B cell (primary cell): ENCODE measurements at regions not wholly inside any gene's neighbourhood (a gene's known extent, or its start where the extent isn't known, plus 50 kb on each side); places are given as distances from the start of the nearest gene placed in this dataset.

ENCODE experiments used
- ATAC-seq: fragments of 200-7000 bp; cut with Tn5 transposase; one replicate; pipeline ENCODE4 v1.10.0; 2021; ENCODE audit warnings: low read depth, mild to moderate bottlenecking, moderate number of reproducible peaks, moderate library complexity
- CTCF ChIA-PET: fragments of 350-600 bp; sonication (Branson Sonifier 250); formaldehyde crosslinking; loops from one replicate; lab custom pipeline; 2021; ENCODE audit warnings: antibody characterized with exemption, inconsistent platforms; lab: Charles Lee
- POLR2A ChIA-PET: fragments of 350-600 bp; sonication (Branson Sonifier 250); formaldehyde crosslinking; loops from one replicate; lab custom pipeline; 2021; ENCODE audit warnings: antibody characterized with exemption; lab: Charles Lee
- DNase-seq: peaks from one replicate; pipeline ENCODE4 v3.0.0; 2013
- H2AFZ ChIP-seq: 2 replicates; pipeline ENCODE4 v1.6.1; 2012; ENCODE audit warnings: mild to moderate bottlenecking, low read depth, low read length; ENCODE audit not compliant: insufficient read depth, poor library complexity, severe bottlenecking
- H3K27ac ChIP-seq, 2 donors: 1 replicate in 1 of 2; 2 replicates in 1 of 2; pipeline ENCODE4 v1.5.1; 2012 to 2013; ENCODE audit warnings: low read length in 2 of 2, mild to moderate bottlenecking in 2 of 2, moderate library complexity in 1 of 2
- H3K27me3 ChIP-seq, 4 experiments: fragments of 200-600 bp in 1 of 4; sonication (generic) in 1 of 4; replicated peaks in 1 of 4; 1 replicate in 2 of 4; 2 replicates in 2 of 4; pipeline versions ENCODE4 v1.6.1 to v1.7.0; 2013 to 2016; ENCODE audit warnings: low read length in 3 of 4, mild to moderate bottlenecking in 2 of 4, mixed read lengths in 1 of 4, moderate library complexity in 1 of 4; ENCODE audit not compliant: insufficient read depth in 4 of 4, control insufficient read depth in 3 of 4; ENCODE audit errors: control extremely low read depth in 1 of 4
- H3K36me3 ChIP-seq, 2 experiments: replicated peaks in 1 of 2; 1 replicate in 1 of 2; 2 replicates in 1 of 2; pipeline versions ENCODE4 v1.6.1 to v1.7.1; 2013; ENCODE audit warnings: low read length in 1 of 2; ENCODE audit not compliant: insufficient read depth in 2 of 2, control insufficient read depth in 1 of 2; ENCODE audit errors: control extremely low read depth in 1 of 2, extremely low read depth in 1 of 2
- H3K4me1 ChIP-seq, 2 donors: fragments of 200-600 bp in 1 of 2; sonication (generic) in 1 of 2; 1 replicate in 1 of 2; 2 replicates in 1 of 2; pipeline versions ENCODE4 v1.5.1 to v1.6.1; 2013 to 2017; ENCODE audit warnings: low read length in 2 of 2; ENCODE audit not compliant: control insufficient read depth in 2 of 2, insufficient read depth in 2 of 2
- H3K4me2 ChIP-seq: replicated peaks from 2 replicates; pipeline ENCODE3; 2012; ENCODE audit warnings: mild to moderate bottlenecking, low read depth, low read length; ENCODE audit not compliant: poor library complexity, severe bottlenecking
- H3K4me3 ChIP-seq, 5 experiments: fragments of 200-600 bp in 1 of 5; sonication (generic) in 1 of 5; 1 replicate in 3 of 5; 2 replicates in 2 of 5; pipeline versions ENCODE4 v1.5.1 to v1.7.0; 2011 to 2016; ENCODE audit warnings: low read length in 4 of 5, mild to moderate bottlenecking in 4 of 5, low read depth in 2 of 5, control low read depth in 1 of 5, moderate library complexity in 1 of 5; ENCODE audit not compliant: insufficient read depth in 1 of 5; ENCODE audit errors: control extremely low read depth in 1 of 5, extremely low read depth in 1 of 5
- H3K79me2 ChIP-seq: fragments of 200-600 bp; sonication (generic); one replicate; pipeline ENCODE4 v1.6.0; 2016; ENCODE audit warnings: low read length; ENCODE audit not compliant: control insufficient read depth, insufficient read depth
- H3K9ac ChIP-seq: fragments of 200-600 bp; sonication (generic); 2 replicates; pipeline ENCODE4 v1.6.1; 2017; ENCODE audit warnings: mild to moderate bottlenecking, low read length, moderate library complexity
- H3K9me3 ChIP-seq, 3 donors: one replicate each; pipeline versions ENCODE4 v1.6.1 to v1.7.1; 2013; ENCODE audit warnings: low read length in 2 of 3; ENCODE audit not compliant: control insufficient read depth in 2 of 3, insufficient read depth in 1 of 3; ENCODE audit errors: control extremely low read depth in 1 of 3
- H4K20me1 ChIP-seq: 2 replicates; pipeline ENCODE4 v1.6.0; 2012; ENCODE audit warnings: mild to moderate bottlenecking, low read length; ENCODE audit not compliant: insufficient read depth, control insufficient read depth, poor library complexity, severe bottlenecking
- H3K27ac Mint-ChIP-seq: one replicate; pipeline ENCODE4 v1.8.0; 2021; ENCODE audit warnings: mixed read lengths
- H3K27me3 Mint-ChIP-seq: one replicate; pipeline ENCODE4 v1.8.0; 2021; ENCODE audit warnings: mixed read lengths
- H3K4me1 Mint-ChIP-seq: one replicate; pipeline ENCODE4 v1.8.0; 2021; ENCODE audit warnings: mixed read lengths
- H3K4me3 Mint-ChIP-seq: one replicate; pipeline ENCODE4 v1.8.0; 2021; ENCODE audit warnings: mixed read lengths
- H3K9me3 Mint-ChIP-seq: one replicate; pipeline ENCODE4 v1.8.0; 2022; ENCODE audit warnings: mixed read lengths; ENCODE audit not compliant: insufficient read depth
- EZH2 ChIP-seq: IDR thresholded peaks from 2 replicates; pipeline ENCODE4 v1.6.1; 2012; ENCODE audit warnings: borderline replicate concordance, low read depth, mild to moderate bottlenecking, moderate library complexity, low read length; ENCODE audit not compliant: insufficient read depth, poor library complexity, severe bottlenecking
- WGBS: methylation state at CpG from one replicate; pipeline ENCODE4 v1.1.5; 2013; ENCODE audit warnings: missing lambda C conversion rate; ENCODE audit not compliant: insufficient coverage; 5-methylcytosine and 5-hydroxymethylcytosine counted together
- intact Hi-C: fragments of 100-400 bp; cut with micrococcal nuclease; formaldehyde crosslinking; loops from one replicate; pipeline ENCODE4 v1.10.0; 2022
- TF ChIP-seq, protein P1 (sequence below): fragments of 200-600 bp; IDR thresholded peaks from one replicate; pipeline ENCODE4 v1.8.0; 2022; ENCODE audit warnings: antibody characterized with exemption, mild to moderate bottlenecking

DNA sequence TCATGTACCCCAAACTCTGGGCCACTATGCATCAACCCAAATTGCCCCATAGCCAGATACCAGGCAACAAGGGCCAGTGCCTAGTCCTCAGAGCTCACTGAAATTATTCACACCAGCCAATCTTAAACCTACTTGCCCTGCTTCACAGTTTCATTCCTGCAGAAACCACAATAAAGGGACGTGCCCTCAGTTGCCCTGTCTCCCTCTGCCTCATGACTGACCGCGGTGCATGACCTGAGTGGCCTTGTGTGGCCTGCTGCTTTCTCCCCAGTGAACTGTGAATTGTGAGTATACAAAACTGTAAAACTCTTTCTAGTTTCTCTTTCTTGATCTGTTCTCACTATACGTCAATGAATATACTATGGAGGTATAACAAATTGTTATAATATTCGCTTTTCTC lies 490.9 kb upstream of the MIS18BP1 start:
- DNase-seq (no peak), ATAC-seq (no peak)
- Histone ChIP-seq H3K4me2 (no peak overlapping the region), H3K27me3 (no peaks in the 10 kb centered on the region), H3K9ac (no peak overlapping the region), H3K4me3 (no peak overlapping the region), H3K36me3 (no peaks in the 10 kb centered on the region), H4K20me1 (no peaks in the 10 kb centered on the region), H2AFZ (no peak overlapping the region), H3K27ac (no peak overlapping the region), H3K9me3 (peaks cover 0 to 6% (median 0%) of the 10 kb centered on the region in 3 donors), H3K79me2 (no peaks in the 10 kb centered on the region), H3K4me1 (no peaks in the 10 kb centered on the region)
- no peak for TF ChIP-seq EZH2
- TF ChIP-seq, protein P1, sequence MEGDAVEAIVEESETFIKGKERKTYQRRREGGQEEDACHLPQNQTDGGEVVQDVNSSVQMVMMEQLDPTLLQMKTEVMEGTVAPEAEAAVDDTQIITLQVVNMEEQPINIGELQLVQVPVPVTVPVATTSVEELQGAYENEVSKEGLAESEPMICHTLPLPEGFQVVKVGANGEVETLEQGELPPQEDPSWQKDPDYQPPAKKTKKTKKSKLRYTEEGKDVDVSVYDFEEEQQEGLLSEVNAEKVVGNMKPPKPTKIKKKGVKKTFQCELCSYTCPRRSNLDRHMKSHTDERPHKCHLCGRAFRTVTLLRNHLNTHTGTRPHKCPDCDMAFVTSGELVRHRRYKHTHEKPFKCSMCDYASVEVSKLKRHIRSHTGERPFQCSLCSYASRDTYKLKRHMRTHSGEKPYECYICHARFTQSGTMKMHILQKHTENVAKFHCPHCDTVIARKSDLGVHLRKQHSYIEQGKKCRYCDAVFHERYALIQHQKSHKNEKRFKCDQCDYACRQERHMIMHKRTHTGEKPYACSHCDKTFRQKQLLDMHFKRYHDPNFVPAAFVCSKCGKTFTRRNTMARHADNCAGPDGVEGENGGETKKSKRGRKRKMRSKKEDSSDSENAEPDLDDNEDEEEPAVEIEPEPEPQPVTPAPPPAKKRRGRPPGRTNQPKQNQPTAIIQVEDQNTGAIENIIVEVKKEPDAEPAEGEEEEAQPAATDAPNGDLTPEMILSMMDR: no peak
- intact Hi-C loops: no loop called here
- H3K4me1 Mint-ChIP-seq: no peaks in the 10 kb centered on the region
- no peaks in the 10 kb centered on the region for H3K27me3 Mint-ChIP-seq
- no peak overlapping the region for H3K4me3 Mint-ChIP-seq
- ChIA-PET CTCF (no interaction called here), POLR2A (no interaction called here)
- no peak overlapping the region for H3K27ac Mint-ChIP-seq
- WGBS: no CpG with 5 or more reads among the region's 5 CpGs
- peaks cover 2% of the 10 kb centered on the region for H3K9me3 Mint-ChIP-seq

DNA sequence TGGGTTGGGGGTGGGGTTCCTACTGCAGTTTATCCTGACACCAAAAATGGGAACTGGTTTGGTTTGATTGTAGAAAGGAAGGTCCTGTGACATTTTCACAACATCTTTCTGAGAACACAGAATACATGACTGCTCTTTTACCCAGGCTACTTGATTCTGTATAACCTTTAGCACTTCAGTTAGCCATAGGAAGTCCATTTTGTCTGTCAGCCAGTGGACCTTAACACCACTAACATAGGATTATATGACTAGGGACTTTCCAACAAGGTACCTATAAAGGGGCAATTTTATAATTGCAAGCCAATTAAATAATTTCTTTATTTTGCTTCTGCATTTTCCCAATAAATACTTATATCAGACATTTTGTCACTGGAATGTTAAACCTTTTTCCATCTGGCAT lies 489.2 kb upstream of the MIS18BP1 start:
- Histone ChIP-seq H3K36me3 (no peaks in the 10 kb centered on the region), H3K9ac (no peak overlapping the region), H3K79me2 (no peaks in the 10 kb centered on the region), H4K20me1 (no peaks in the 10 kb centered on the region), H3K4me1 (no peaks in the 10 kb centered on the region), H3K4me3 (no peak overlapping the region), H2AFZ (no peak overlapping the region), H3K4me2 (no peak overlapping the region), H3K27ac (no peak overlapping the region), H3K27me3 (no peaks in the 10 kb centered on the region), H3K9me3 (peaks cover 0 to 6% (median 0%) of the 10 kb centered on the region in 3 donors)
- no peaks in the 10 kb centered on the region for H3K27me3 Mint-ChIP-seq
- POLR2A ChIA-PET: no interaction called here
- intact Hi-C loops: no loop called here
- ATAC-seq (no peak), DNase-seq (no peak)
- CTCF ChIA-PET: no interaction called here
- TF ChIP-seq, protein P1: no peak
- no peak for TF ChIP-seq EZH2
- H3K4me1 Mint-ChIP-seq: no peaks in the 10 kb centered on the region
- H3K9me3 Mint-ChIP-seq: peaks cover 1% of the 10 kb centered on the region
- no peak overlapping the region for H3K27ac Mint-ChIP-seq
- no peak overlapping the region for H3K4me3 Mint-ChIP-seq
